HG02943 (cell line): ENCODE measurements at regions not wholly inside any gene's neighbourhood (a gene's known extent, or its start where the extent isn't known, plus 50 kb on each side); places are given as distances from the start of the nearest gene placed in this dataset.
"Not testable (repeated sequence)": the region's sequence is repeated elsewhere in the genome, so short reads cannot be mapped to it uniquely, and the experiment has no call there.

Source experiments
- ATAC-seq: cut with Tn5 transposase; IDR thresholded peaks from one replicate; pipeline ENCODE4 v1.9.1; 2021; ENCODE audit warnings: mild to moderate bottlenecking, low read depth, moderate library complexity; ENCODE audit not compliant: unreplicated experiment

GRCh38 chr12:131211340-131211938, 257.7 kb downstream of the ADGRD1 start:
- ATAC-seq = no peak

GRCh38 chr12:131213896-131214442, 260.3 kb downstream of the ADGRD1 start:
- ATAC-seq = no peak

- not testable (repeated sequence) for ATAC-seq
These were observed 261.2 kb downstream of the ADGRD1 start for GRCh38 chr12:131214936-131215335.

DNA sequence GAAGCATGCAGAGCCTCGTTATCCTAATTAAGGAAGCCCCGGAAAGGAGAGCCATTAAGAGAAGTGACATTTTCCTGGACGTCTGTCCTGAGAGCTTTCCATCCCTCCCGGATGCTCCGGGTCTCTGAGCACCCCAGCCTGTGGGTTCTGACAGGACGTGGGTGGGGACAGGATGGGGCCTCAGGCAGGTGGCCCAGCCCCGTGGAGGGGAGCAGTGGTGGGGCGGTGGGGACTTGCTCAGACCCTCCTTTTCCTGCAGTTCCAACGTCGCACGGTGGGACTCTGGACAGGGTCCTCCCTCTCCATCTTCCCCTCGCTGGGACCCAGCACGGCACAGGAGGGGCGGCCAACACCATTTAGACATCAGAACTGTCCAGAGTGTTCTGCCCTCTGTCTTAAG, 262.9 kb downstream of the ADGRD1 start:
- not testable (repeated sequence) for ATAC-seq

GRCh38 chr12:131217024-131217586, 263.4 kb downstream of the ADGRD1 start:
- ATAC-seq = no peak

- no peak for ATAC-seq
These were observed 264.6 kb downstream of the ADGRD1 start for GRCh38 chr12:131218026-131218922.

- ATAC-seq = no peak
These were observed 265.4 kb downstream of the ADGRD1 start for GRCh38 chr12:131218923-131219669.

DNA sequence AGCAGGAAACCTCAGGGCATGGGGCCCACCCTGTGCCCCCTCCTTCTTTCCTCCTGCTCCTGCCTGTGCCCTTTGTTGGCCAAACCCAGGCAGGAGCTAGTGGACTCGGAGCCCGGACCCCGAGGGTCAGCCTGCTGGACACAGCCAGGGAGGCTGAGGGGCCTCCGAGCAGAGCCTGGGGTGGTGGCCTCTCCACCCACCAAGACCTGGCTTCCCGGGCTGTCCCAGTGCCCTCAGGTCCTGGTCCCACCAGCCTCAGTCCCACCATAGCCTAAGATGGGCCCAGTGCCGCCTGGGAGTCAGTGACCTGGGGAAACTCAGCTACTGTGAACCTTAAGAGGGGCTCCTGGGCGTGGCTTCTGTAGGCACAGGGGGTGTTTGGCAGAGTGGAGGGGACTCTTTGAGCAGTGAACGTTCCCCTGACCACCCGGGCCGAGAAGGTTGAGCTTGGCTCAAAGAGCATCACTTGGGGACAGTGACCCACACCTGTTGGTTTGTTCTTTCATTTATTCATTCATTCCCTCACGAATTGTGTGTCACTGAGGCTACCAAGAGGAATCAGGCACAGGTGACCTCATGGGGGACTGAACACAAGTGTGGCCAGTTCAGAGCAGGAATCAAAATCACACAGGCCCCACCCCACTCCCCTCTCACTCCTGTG, 266.1 kb downstream of the ADGRD1 start:
- no peak for ATAC-seq

DNA sequence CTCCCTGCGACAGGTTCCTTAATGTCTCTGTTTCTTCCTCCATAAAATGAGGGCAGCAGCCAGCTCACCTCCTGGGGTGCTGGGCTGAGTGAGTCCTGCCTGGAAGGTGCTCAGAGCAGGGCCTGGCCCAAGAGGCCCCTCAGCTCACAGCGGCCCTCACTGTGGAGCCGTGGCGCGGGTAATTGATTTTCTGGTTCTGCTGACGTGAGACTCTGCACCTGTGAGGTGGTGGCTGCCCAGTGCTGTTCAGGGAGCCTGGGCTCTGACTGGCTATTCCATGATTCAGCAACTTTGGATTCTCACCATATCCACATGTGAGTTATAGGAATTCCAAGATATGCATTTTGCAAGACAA, 266.6 kb downstream of the ADGRD1 start:
- no peak for ATAC-seq

DNA sequence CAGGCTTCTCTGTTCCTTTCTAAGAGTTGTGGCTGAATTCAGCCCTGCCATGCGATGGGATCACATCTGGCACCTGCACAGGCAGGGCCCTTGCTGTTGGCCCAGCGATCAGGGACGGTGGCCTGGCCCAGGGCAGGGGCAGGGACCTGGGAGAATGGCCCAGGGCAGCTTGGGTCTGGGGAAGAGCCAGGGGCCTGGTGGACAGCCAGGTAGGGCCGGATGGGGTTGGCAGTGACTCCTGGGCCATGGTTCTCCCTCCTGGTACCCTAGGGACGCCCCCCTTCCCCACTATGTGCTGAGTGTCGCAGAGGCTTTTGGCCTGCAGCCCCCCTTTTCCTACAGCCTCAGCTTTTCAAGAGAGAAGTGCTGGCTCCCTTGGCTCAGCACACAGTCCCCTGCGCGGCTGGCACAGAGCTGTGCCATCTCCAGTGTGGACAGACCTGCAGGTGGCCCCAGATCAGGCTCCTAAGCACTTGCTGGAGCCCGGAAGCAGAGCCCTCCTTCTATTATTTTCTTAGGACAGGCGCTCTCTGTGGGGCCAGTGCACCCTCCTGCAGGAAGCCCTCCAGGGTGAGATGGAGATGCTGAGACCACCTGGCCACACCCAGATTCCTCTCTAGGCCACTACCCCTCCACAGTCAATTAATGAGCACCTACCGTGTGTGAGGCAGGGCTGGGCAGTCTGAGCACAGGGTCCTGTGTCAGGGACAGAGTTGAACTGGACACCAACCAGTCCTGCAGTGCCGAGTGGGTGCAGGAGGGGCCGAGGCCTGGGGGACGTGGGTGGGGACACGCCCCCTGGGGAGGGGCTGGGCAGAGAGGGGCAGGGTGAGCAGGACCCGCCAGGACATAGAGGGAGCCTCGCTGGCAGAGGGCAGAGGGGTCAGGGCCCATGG, 267.6 kb downstream of the ADGRD1 start:
- ATAC-seq = no peak

- ATAC-seq = no peak
These were observed 268.2 kb downstream of the ADGRD1 start for GRCh38 chr12:131221957-131222328.

DNA sequence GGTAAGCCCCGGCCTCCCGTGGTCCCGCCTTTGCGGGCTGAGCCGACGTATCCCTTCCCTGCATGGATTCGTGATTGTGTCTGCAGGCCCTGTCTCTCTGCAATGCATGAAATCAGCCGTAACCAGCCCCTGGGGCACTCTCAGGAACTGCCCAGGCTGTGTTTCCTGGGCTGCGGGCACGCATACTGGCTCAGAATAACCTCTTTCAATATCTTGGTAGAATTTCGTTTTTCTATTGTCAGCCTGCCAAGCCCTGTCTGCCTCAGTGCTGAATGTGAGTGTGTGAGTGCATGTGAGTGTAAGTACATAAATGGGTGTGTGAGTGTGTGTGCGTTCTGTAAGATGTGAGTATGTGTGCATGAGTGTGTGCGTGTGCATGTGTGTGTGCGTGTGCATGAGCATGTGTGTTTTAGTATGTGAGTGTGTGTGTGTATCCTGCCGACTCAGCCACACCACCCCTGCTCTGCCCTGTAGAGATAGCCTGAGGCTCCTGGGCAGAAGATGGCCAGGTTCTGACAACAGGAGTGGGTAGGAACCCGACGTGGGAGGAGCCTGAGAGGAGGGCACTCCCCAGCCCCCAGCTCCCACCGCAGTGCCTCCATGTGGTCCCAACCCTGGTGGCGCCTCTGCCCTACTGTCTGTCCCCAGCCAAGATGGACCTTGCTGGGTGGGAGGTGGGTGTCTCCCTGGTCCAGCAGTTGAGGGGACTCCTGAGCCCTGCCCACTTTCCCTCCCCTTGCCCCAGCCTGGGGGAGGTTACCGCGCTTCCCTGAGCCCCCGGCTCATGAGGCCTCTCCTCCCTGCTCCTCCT, 268.8 kb downstream of the ADGRD1 start:
- no peak for ATAC-seq

DNA sequence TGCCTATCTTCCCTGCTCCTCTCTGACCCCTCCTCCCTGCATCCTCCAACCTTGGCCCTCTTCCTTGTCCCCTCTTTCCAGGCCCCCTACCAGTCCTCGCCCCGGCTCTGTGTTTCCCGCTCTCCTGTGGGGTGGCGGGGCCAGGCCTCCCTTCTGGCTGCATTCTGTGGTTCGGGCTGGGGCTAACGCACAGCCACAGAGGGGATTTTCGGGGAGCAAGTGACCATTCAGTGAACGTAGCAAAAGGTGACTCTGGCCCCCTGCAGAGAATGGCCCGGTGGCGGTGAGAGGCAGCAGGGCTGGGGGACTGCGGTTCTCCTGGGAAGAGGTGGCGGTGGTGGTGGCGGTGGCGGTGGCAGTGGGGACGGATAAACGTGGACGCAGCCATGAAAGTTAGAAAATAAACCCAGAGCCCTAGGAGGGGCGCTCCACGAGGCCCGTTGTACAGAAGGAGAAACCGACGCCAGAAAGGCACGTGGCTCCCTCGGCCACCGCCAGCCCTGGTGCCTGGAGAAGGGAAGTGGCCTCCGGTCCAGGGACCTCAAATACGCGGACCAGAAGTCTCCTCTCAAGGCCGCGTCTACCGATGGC, 269.6 kb downstream of the ADGRD1 start:
- no peak for ATAC-seq

- ATAC-seq = no peak
These were observed 270.1 kb downstream of the ADGRD1 start for GRCh38 chr12:131223791-131224225.

- ATAC-seq = not testable (repeated sequence)
These were observed 270.7 kb downstream of the ADGRD1 start for GRCh38 chr12:131224226-131225065.

- ATAC-seq = not testable (repeated sequence)
These were observed 271.3 kb downstream of the ADGRD1 start for GRCh38 chr12:131225066-131225380.
